Upper lobe of left lung (tissue), 4 donors: ENCODE measurements at regions not wholly inside any gene's neighbourhood (a gene's known extent, or its start where the extent isn't known, plus 50 kb on each side); places are given as distances from the start of the nearest gene placed in this dataset.

Source experiments
- EP300 ChIP-seq, 4 donors: sonication (generic); formaldehyde crosslinking; IDR thresholded peaks; one replicate each; pipeline ENCODE4 v1.5.1; 2017; ENCODE audit warnings: antibody characterized with exemption in 4 of 4, control low read depth in 2 of 4
- POLR2A ChIP-seq, 4 donors: fragments of 450-650 bp; IDR thresholded peaks; one replicate each; pipeline ENCODE4 v1.5.1; 2016 to 2017; ENCODE audit warnings: antibody characterized with exemption in 4 of 4, mild to moderate bottlenecking in 2 of 4
- POLR2AphosphoS5 ChIP-seq, 2 donors: sonication (generic); formaldehyde crosslinking; IDR thresholded peaks; one replicate each; pipeline ENCODE4 v1.5.1; 2017; ENCODE audit warnings: antibody characterized with exemption in 2 of 2
- TF ChIP-seq, protein P1 (sequence below), 6 experiments: fragments of 450-650 bp in 4 of 6; fragments of 200-600 bp in 2 of 6; sonication (generic) in 2 of 6; IDR thresholded peaks; one replicate each; pipeline ENCODE4 v1.5.1; 2016 to 2019; ENCODE audit warnings: antibody characterized with exemption in 6 of 6

DNA sequence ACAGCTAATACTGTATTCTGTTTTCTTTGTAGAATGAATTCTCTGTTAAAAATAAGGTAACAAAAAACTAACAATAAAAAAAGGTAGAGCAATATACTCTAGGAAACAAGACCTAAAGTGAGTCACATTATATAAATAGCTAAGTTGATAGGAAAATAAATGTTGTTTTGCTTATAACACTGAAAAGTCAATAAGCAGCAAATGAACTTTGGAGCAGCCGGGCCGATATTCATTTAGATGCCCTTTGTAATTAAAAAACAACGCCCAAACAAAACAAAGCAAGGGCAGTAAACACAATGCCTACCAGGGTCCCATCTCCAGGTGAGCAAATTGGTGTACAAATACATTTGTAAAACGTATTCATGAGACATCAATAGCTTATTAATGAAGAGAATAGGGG, 227.6 kb upstream of the FOXN3 start:
- TF ChIP-seq, protein P1, sequence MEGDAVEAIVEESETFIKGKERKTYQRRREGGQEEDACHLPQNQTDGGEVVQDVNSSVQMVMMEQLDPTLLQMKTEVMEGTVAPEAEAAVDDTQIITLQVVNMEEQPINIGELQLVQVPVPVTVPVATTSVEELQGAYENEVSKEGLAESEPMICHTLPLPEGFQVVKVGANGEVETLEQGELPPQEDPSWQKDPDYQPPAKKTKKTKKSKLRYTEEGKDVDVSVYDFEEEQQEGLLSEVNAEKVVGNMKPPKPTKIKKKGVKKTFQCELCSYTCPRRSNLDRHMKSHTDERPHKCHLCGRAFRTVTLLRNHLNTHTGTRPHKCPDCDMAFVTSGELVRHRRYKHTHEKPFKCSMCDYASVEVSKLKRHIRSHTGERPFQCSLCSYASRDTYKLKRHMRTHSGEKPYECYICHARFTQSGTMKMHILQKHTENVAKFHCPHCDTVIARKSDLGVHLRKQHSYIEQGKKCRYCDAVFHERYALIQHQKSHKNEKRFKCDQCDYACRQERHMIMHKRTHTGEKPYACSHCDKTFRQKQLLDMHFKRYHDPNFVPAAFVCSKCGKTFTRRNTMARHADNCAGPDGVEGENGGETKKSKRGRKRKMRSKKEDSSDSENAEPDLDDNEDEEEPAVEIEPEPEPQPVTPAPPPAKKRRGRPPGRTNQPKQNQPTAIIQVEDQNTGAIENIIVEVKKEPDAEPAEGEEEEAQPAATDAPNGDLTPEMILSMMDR (IDR thresholded peaks at IDR 0.05) = no peak
- TF ChIP-seq POLR2A (IDR thresholded peaks at IDR 0.05) (no peak), POLR2AphosphoS5 (IDR thresholded peaks at IDR 0.05) (no peak), EP300 (IDR thresholded peaks at IDR 0.05) (no peak)
